SK-N-SH (cell line): ENCODE measurements at regions not wholly inside any gene's neighbourhood (a gene's known extent, or its start where the extent isn't known, plus 50 kb on each side); places are given as distances from the start of the nearest gene placed in this dataset.

Experiments
- CTCF ChIA-PET: fragments of 300-600, 350-600 bp; formaldehyde crosslinking; extraction: SDS; loops from one replicate; lab custom pipeline; 2021; lab: Yijun Ruan, JAX
- POLR2A ChIA-PET: fragments of 350-600 bp; sonication (Branson Sonifier 250); formaldehyde crosslinking; extraction: SDS; loops from one replicate; lab custom pipeline; 2020; ENCODE audit warnings: antibody characterized with exemption, inconsistent platforms; lab: Yijun Ruan, JAX
- DNase-seq: peaks from one replicate; pipeline ENCODE4 v3.0.0; 2012
- H2AFZ ChIP-seq: fragments of 200-600 bp; sonication (generic); 2 replicates; pipeline ENCODE4 v1.8.1; 2016; ENCODE audit warnings: antibody characterized with exemption, mild to moderate bottlenecking, low read depth
- H3F3A ChIP-seq: fragments of 200-600 bp; sonication (generic); replicated peaks from 2 replicates; pipeline ENCODE3; 2016; ENCODE audit warnings: antibody characterized with exemption, mild to moderate bottlenecking; ENCODE audit not compliant: insufficient read depth
- H3K27ac ChIP-seq, 2 experiments: fragments of 200-500 bp in 1 of 2; fragments of 200-600 bp in 1 of 2; sonication (Bioruptor generic) in 1 of 2; sonication (generic), shearing (Covaris generic) in 1 of 2; 2 replicates each; pipeline versions ENCODE4 v1.5.1 to v1.6.1; 2014 to 2016; ENCODE audit warnings: low read depth in 2 of 2, inconsistent platforms in 1 of 2, low read length in 1 of 2, mild to moderate bottlenecking in 1 of 2, mixed read lengths in 1 of 2
- H3K27me3 ChIP-seq: fragments of 200-600 bp; sonication (generic), shearing (Covaris generic); 2 replicates; pipeline ENCODE4 v1.6.1; 2016; ENCODE audit warnings: mixed run types; ENCODE audit not compliant: insufficient read depth
- H3K36me3 ChIP-seq, 2 experiments: fragments of 200-500 bp in 1 of 2; fragments of 200-600 bp in 1 of 2; sonication (Bioruptor generic) in 1 of 2; sonication (generic) in 1 of 2; replicated peaks in 1 of 2; 2 replicates each; pipeline versions ENCODE3 to v1.5.1; 2014 to 2016; ENCODE audit warnings: low read length in 1 of 2, mild to moderate bottlenecking in 1 of 2; ENCODE audit not compliant: insufficient read depth in 2 of 2, control insufficient read depth in 1 of 2
- H3K4me1 ChIP-seq, 2 experiments: fragments of 200-500 bp in 1 of 2; fragments of 200-600 bp in 1 of 2; sonication (Bioruptor generic) in 1 of 2; sonication (generic), shearing (Covaris generic) in 1 of 2; 2 replicates each; pipeline versions ENCODE4 v1.5.1 to v1.6.1; 2014 to 2016; ENCODE audit warnings: low read depth in 1 of 2, low read length in 1 of 2, mixed run types in 1 of 2; ENCODE audit not compliant: insufficient read depth in 2 of 2, control insufficient read depth in 1 of 2
- H3K4me2 ChIP-seq: fragments of 200-600 bp; sonication (generic), shearing (Covaris generic); 2 replicates; pipeline ENCODE4 v1.6.1; 2017; ENCODE audit warnings: mixed run types
- H3K4me3 ChIP-seq, 2 experiments: fragments of 200-500 bp in 1 of 2; fragments of 200-600 bp in 1 of 2; sonication (Bioruptor generic) in 1 of 2; sonication (generic), shearing (Covaris generic) in 1 of 2; 2 replicates each; pipeline versions ENCODE4 v1.5.1 to v1.8.1; 2014 to 2016; ENCODE audit warnings: low read depth in 2 of 2, inconsistent platforms in 1 of 2, low read length in 1 of 2, mild to moderate bottlenecking in 1 of 2, mixed read lengths in 1 of 2, moderate library complexity in 1 of 2
- H3K79me2 ChIP-seq: fragments of 200-600 bp; sonication (generic); 2 replicates; pipeline ENCODE4 v1.8.1; 2017; ENCODE audit warnings: mild to moderate bottlenecking; ENCODE audit not compliant: insufficient read depth
- H3K9ac ChIP-seq: fragments of 200-600 bp; sonication (generic); 2 replicates; pipeline ENCODE4 v1.6.1; 2017; ENCODE audit warnings: mixed run types
- H3K9me2 ChIP-seq: fragments of 200-600 bp; sonication (generic); 2 replicates; pipeline ENCODE4 v1.6.1; 2017; ENCODE audit warnings: mixed run types
- H3K9me3 ChIP-seq: fragments of 200-600 bp; sonication (generic); 2 replicates; pipeline ENCODE4 v1.6.1; 2017; ENCODE audit warnings: mixed run types, mild to moderate bottlenecking, moderate library complexity
- H4K20me1 ChIP-seq: fragments of 200-600 bp; sonication (generic); 2 replicates; pipeline ENCODE4 v1.6.1; 2017; ENCODE audit warnings: mild to moderate bottlenecking, mixed run types; ENCODE audit not compliant: insufficient read depth
- CHD2 ChIP-seq: fragments of 150-350 bp; IDR thresholded peaks from 2 replicates; pipeline ENCODE4 v1.6.1; 2018; ENCODE audit warnings: low read length; ENCODE audit not compliant: partially characterized antibody
- CTCF ChIP-seq: fragments of 200-600 bp; sonication (generic); IDR thresholded peaks from 2 replicates; pipeline ENCODE4 v1.6.1; 2017; ENCODE audit warnings: antibody characterized with exemption, mild to moderate bottlenecking, moderate library complexity
- GABPA ChIP-seq: IDR thresholded peaks from 2 replicates; pipeline ENCODE4 v1.4.0; 2012; ENCODE audit warnings: low read depth, mild to moderate bottlenecking
- MXI1 ChIP-seq: IDR thresholded peaks from 2 replicates; pipeline ENCODE4 v1.6.1; 2012; ENCODE audit warnings: mild to moderate bottlenecking, low read depth, low read length, improper control_type of control experiment
- PBX3 ChIP-seq: IDR thresholded peaks from 2 replicates; pipeline ENCODE4; 2012
- POLR2AphosphoS5 ChIP-seq: IDR thresholded peaks from 2 replicates; pipeline ENCODE4 v1.6.1; 2012; ENCODE audit warnings: low read depth, low read length
- RCOR1 ChIP-seq: fragments of 150-350 bp; IDR thresholded peaks from 2 replicates; pipeline ENCODE4 v1.6.1; 2017; ENCODE audit warnings: antibody characterized with exemption, low read length
- RFX5 ChIP-seq: IDR thresholded peaks from 2 replicates; pipeline ENCODE4 v1.6.1; 2012; ENCODE audit warnings: mild to moderate bottlenecking, improper control_type of control experiment, low read length
- SIN3A ChIP-seq: IDR thresholded peaks from 2 replicates; pipeline ENCODE4 v1.6.1; 2012; ENCODE audit warnings: low read depth, mild to moderate bottlenecking, low read length, moderate library complexity, borderline replicate concordance
- TEAD4 ChIP-seq: IDR thresholded peaks from 2 replicates; pipeline ENCODE4 v1.4.0; 2012; ENCODE audit warnings: mild to moderate bottlenecking, borderline replicate concordance; ENCODE audit not compliant: insufficient read depth
- WGBS: methylation state at CpG from one replicate; pipeline ENCODE4 v1.1.6; 2017; ENCODE audit warnings: low lambda C conversion rate; 5-methylcytosine and 5-hydroxymethylcytosine counted together

GRCh38 chr22:48672387-48672786 is 1155.3 kb downstream of the BRD1 start:
- no peak overlapping the region for H3K4me3 ChIP-seq
- H4K20me1 ChIP-seq = no peaks in the 10 kb centered on the region
- TF ChIP-seq CTCF (no peak), PBX3 (no peak), GABPA (no peak), TEAD4 (no peak), SIN3A (no peak), RFX5 (no peak)
- TF ChIP-seq, all 33 proteins: peak for 0
- H3K9me3 ChIP-seq = no peaks in the 10 kb centered on the region
- CTCF ChIA-PET = no interaction called here
- no peaks in the 10 kb centered on the region for H3K79me2 ChIP-seq
- H3K36me3 ChIP-seq = no peaks in the 10 kb centered on the region
- H3K9ac ChIP-seq = no peak overlapping the region
- H3K9me2 ChIP-seq = no peaks in the 10 kb centered on the region
- no peaks in the 10 kb centered on the region; a peak in 1 of 4 replicates for H3K4me1 ChIP-seq
- whole genome bisulfite sequencing = 13% methylated on average over 3 of the region's 3 CpGs
- no peaks in the 10 kb centered on the region for H3K27me3 ChIP-seq
- no peak overlapping the region for H3K4me2 ChIP-seq
- H3F3A ChIP-seq = no peaks in the 10 kb centered on the region
- POLR2A ChIA-PET = no interaction called here
- no peak for DNase-seq
- H3K27ac ChIP-seq = no peak overlapping the region
- no peak overlapping the region for H2AFZ ChIP-seq

- H3K4me3 ChIP-seq = no peak overlapping the region
These were observed 1156.9 kb downstream of the BRD1 start for GRCh38 chr22:48670731-48671130.

More at GRCh38 chr22:48670731-48671130, 1156.9 kb downstream of the BRD1 start:
- WGBS = 13% methylated on average over 5 of the region's 5 CpGs
- peaks cover 0 to 12% of the 10 kb centered on the region in 2 experiments; a peak in 1 of 4 replicates for H3K4me1 ChIP-seq
- TF ChIP-seq MXI1 (no peak), CHD2 (no peak), RCOR1 (no peak), PBX3 (no peak), POLR2AphosphoS5 (no peak)
- H3F3A ChIP-seq = no peaks in the 10 kb centered on the region
- POLR2A ChIA-PET = no interaction called here
- H4K20me1 ChIP-seq = no peaks in the 10 kb centered on the region
- H3K79me2 ChIP-seq = no peaks in the 10 kb centered on the region
- H3K4me2 ChIP-seq = no peak overlapping the region
- H3K36me3 ChIP-seq = no peaks in the 10 kb centered on the region
- CTCF ChIA-PET = no interaction called here
- no peak overlapping the region for H3K9ac ChIP-seq
- no peak for DNase-seq
- no peak overlapping the region for H2AFZ ChIP-seq
- no peak overlapping the region for H3K27ac ChIP-seq
- H3K9me2 ChIP-seq = no peaks in the 10 kb centered on the region
- no peaks in the 10 kb centered on the region for H3K27me3 ChIP-seq
- H3K9me3 ChIP-seq = no peaks in the 10 kb centered on the region
